ENCODE measurements at regions not wholly inside any gene's neighbourhood (a gene's known extent, or its start where the extent isn't known, plus 50 kb on each side); places are given as distances from the start of the nearest gene placed in this dataset.

DNA sequence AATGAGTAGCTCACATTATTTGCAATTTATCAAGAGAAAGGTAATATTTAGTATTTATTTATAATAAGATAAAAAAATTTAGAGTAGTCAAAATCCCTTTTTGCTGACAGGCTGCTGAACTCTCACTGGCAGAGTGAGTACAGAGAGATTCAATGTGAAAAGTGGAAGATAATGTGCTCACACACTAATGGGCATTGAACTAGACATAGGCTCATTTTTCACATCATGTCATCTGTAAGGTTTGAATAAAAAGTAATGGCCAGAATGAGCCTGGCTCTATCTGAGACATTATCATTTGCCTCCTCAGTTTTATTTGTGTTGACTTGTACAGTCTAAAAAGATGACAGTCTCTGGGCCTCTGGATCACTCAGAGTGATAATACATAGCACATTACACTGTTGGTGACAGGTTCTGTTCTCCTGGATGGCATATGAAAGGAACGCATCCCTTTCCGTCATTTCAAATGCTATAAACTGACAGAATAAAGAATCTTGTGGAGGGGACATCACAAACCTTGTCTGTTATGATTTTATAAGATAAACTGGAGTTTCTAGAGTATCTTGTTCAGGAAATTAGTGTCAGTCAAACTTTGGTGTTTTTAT is 812.9 kb downstream of the NR4A2 start:
- TF ChIP-seq, protein P1, sequence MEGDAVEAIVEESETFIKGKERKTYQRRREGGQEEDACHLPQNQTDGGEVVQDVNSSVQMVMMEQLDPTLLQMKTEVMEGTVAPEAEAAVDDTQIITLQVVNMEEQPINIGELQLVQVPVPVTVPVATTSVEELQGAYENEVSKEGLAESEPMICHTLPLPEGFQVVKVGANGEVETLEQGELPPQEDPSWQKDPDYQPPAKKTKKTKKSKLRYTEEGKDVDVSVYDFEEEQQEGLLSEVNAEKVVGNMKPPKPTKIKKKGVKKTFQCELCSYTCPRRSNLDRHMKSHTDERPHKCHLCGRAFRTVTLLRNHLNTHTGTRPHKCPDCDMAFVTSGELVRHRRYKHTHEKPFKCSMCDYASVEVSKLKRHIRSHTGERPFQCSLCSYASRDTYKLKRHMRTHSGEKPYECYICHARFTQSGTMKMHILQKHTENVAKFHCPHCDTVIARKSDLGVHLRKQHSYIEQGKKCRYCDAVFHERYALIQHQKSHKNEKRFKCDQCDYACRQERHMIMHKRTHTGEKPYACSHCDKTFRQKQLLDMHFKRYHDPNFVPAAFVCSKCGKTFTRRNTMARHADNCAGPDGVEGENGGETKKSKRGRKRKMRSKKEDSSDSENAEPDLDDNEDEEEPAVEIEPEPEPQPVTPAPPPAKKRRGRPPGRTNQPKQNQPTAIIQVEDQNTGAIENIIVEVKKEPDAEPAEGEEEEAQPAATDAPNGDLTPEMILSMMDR (IDR thresholded peaks at IDR 0.05): no peak
- TF ChIP-seq POLR2A (IDR thresholded peaks at IDR 0.05): no peak

Data from heart left ventricle (tissue), 13 donors.